Stomach smooth muscle (tissue), 2 donors: ENCODE measurements at regions not wholly inside any gene's neighbourhood (a gene's known extent, or its start where the extent isn't known, plus 50 kb on each side); places are given as distances from the start of the nearest gene placed in this dataset.
"Not testable (repeated sequence)": the region's sequence is repeated elsewhere in the genome, so short reads cannot be mapped to it uniquely, and the experiment has no call there.

Experiments
- H3K27ac ChIP-seq: one replicate; pipeline ENCODE4 v1.7.0; 2013; ENCODE audit warnings: mild to moderate bottlenecking, low read length, inconsistent platforms
- H3K27me3 ChIP-seq, 2 donors: one replicate each; pipeline ENCODE4 v1.7.0; 2013; ENCODE audit warnings: low read length in 2 of 2; ENCODE audit not compliant: insufficient read depth in 2 of 2, control insufficient read depth in 1 of 2
- H3K36me3 ChIP-seq, 2 donors: one replicate each; pipeline ENCODE4 v1.7.0; 2013; ENCODE audit warnings: low read length in 2 of 2; ENCODE audit not compliant: control insufficient read depth in 2 of 2, insufficient read depth in 2 of 2
- H3K4me1 ChIP-seq: one replicate; pipeline ENCODE4 v1.7.0; 2013; ENCODE audit warnings: low read length; ENCODE audit not compliant: control insufficient read depth, insufficient read depth
- H3K4me3 ChIP-seq, 2 donors: one replicate each; pipeline ENCODE4 v1.7.0; 2013; ENCODE audit warnings: low read length in 2 of 2
- H3K9ac ChIP-seq, 2 donors: one replicate each; pipeline ENCODE4 v1.7.0; 2013; ENCODE audit warnings: low read length in 2 of 2, mild to moderate bottlenecking in 1 of 2
- H3K9me3 ChIP-seq, 2 donors: one replicate each; pipeline ENCODE4 v1.7.0; 2013; ENCODE audit warnings: low read length in 2 of 2; ENCODE audit not compliant: control insufficient read depth in 2 of 2
- donor health status: healthy.
- donor health status: Pancreatic carcinoma.

GRCh38 chr9:115883467-115884329, 269.9 kb upstream of the PAPPA start:
- no peak overlapping the region for H3K27ac ChIP-seq
- no peaks in the 10 kb centered on the region for H3K36me3 ChIP-seq
- H3K9ac ChIP-seq = no peak overlapping the region
- no peak overlapping the region for H3K4me3 ChIP-seq
- no peaks in the 10 kb centered on the region for H3K4me1 ChIP-seq
- H3K9me3 ChIP-seq = no peaks in the 10 kb centered on the region
- H3K27me3 ChIP-seq = no peaks in the 10 kb centered on the region

- H3K36me3 ChIP-seq = no peaks in the 10 kb centered on the region
- H3K4me1 ChIP-seq = no peaks in the 10 kb centered on the region
- H3K9me3 ChIP-seq = no peaks in the 10 kb centered on the region
- no peak overlapping the region for H3K4me3 ChIP-seq
- H3K27ac ChIP-seq = no peak overlapping the region
- H3K9ac ChIP-seq = no peak overlapping the region
- H3K27me3 ChIP-seq = no peaks in the 10 kb centered on the region
Observed at GRCh38 chr9:115884846-115885245, 268.7 kb upstream of the PAPPA start.

- Histone ChIP-seq H3K9ac (no peak overlapping the region), H3K9me3 (no peaks in the 10 kb centered on the region), H3K27ac (no peak overlapping the region), H3K36me3 (no peaks in the 10 kb centered on the region), H3K4me1 (no peaks in the 10 kb centered on the region), H3K4me3 (no peak overlapping the region), H3K27me3 (no peaks in the 10 kb centered on the region)
Observed at GRCh38 chr9:115888131-115888530, 265.5 kb upstream of the PAPPA start.

GRCh38 chr9:115891929-115892328, 261.7 kb upstream of the PAPPA start:
- H3K27me3 ChIP-seq = no peaks in the 10 kb centered on the region
- no peak overlapping the region for H3K9ac ChIP-seq
- no peak overlapping the region for H3K27ac ChIP-seq
- H3K4me1 ChIP-seq = no peaks in the 10 kb centered on the region
- no peak overlapping the region for H3K4me3 ChIP-seq
- no peaks in the 10 kb centered on the region for H3K9me3 ChIP-seq
- H3K36me3 ChIP-seq = no peaks in the 10 kb centered on the region

GRCh38 chr9:115898478-115898877, 255.1 kb upstream of the PAPPA start:
- not testable (repeated sequence) for H3K27me3 ChIP-seq, H3K27ac ChIP-seq, H3K36me3 ChIP-seq, H3K9ac ChIP-seq, H3K4me3 ChIP-seq, H3K4me1 ChIP-seq, H3K9me3 ChIP-seq

- Histone ChIP-seq H3K36me3 (no peaks in the 10 kb centered on the region), H3K4me1 (no peaks in the 10 kb centered on the region), H3K27me3 (no peaks in the 10 kb centered on the region), H3K9me3 (no peaks in the 10 kb centered on the region), H3K4me3 (no peak overlapping the region), H3K27ac (no peak overlapping the region), H3K9ac (no peak overlapping the region)
Observed at GRCh38 chr9:115900698-115901097, 252.9 kb upstream of the PAPPA start.

GRCh38 chr9:115910959-115911358, 242.6 kb upstream of the PAPPA start:
- Histone ChIP-seq H3K4me3 (no peak overlapping the region), H3K27ac (no peak overlapping the region), H3K36me3 (no peaks in the 10 kb centered on the region), H3K27me3 (no peaks in the 10 kb centered on the region), H3K4me1 (no peaks in the 10 kb centered on the region), H3K9ac (no peak overlapping the region), H3K9me3 (no peaks in the 10 kb centered on the region)

GRCh38 chr9:115912086-115912485, 241.5 kb upstream of the PAPPA start:
- H3K4me1 ChIP-seq = no peaks in the 10 kb centered on the region
- H3K27ac ChIP-seq = no peak overlapping the region
- H3K9ac ChIP-seq = no peak overlapping the region
- no peak overlapping the region for H3K4me3 ChIP-seq
- H3K27me3 ChIP-seq = no peaks in the 10 kb centered on the region
- no peaks in the 10 kb centered on the region for H3K36me3 ChIP-seq
- peaks cover 0 to under 1% of the 10 kb centered on the region in 2 donors for H3K9me3 ChIP-seq

GRCh38 chr9:115913696-115914095, 239.9 kb upstream of the PAPPA start:
- Histone ChIP-seq H3K9me3 (peaks cover 0 to 2% of the 10 kb centered on the region in 2 donors), H3K27ac (no peak overlapping the region), H3K36me3 (no peaks in the 10 kb centered on the region), H3K4me1 (no peaks in the 10 kb centered on the region), H3K27me3 (no peaks in the 10 kb centered on the region), H3K9ac (no peak overlapping the region), H3K4me3 (no peak overlapping the region)

- no peak overlapping the region for H3K4me3 ChIP-seq
- no peaks in the 10 kb centered on the region for H3K36me3 ChIP-seq
- H3K9me3 ChIP-seq = peaks cover 0 to 2% of the 10 kb centered on the region in 2 donors
- H3K27me3 ChIP-seq = no peaks in the 10 kb centered on the region
- no peak overlapping the region for H3K27ac ChIP-seq
- no peaks in the 10 kb centered on the region for H3K4me1 ChIP-seq
- no peak overlapping the region for H3K9ac ChIP-seq
Observed at GRCh38 chr9:115914291-115914690, 239.3 kb upstream of the PAPPA start.

- Histone ChIP-seq H3K9me3 (peaks cover 0 to 2% of the 10 kb centered on the region in 2 donors), H3K27me3 (no peaks in the 10 kb centered on the region), H3K9ac (no peak overlapping the region), H3K4me3 (no peak overlapping the region), H3K36me3 (no peaks in the 10 kb centered on the region), H3K27ac (no peak overlapping the region), H3K4me1 (no peaks in the 10 kb centered on the region)
Observed at GRCh38 chr9:115921301-115921700, 232.3 kb upstream of the PAPPA start.
